ENCODE measurements at regions not wholly inside any gene's neighbourhood (a gene's known extent, or its start where the extent isn't known, plus 50 kb on each side); places are given as distances from the start of the nearest gene placed in this dataset.

GRCh38 chr6:3636060-3636459, 115.5 kb downstream of the PXDC1 start:
- H3K36me3 ChIP-seq = no peaks in the 10 kb centered on the region
- no peak overlapping the region for H3K4me3 ChIP-seq
- intact Hi-C loops (cut with DNase I) = no loop called here
- TF ChIP-seq POLR2A (IDR thresholded peaks at IDR 0.05) = no peak
- no peak for TF ChIP-seq POLR2AphosphoS5 (IDR thresholded peaks at IDR 0.05)
- no peak for TF ChIP-seq CTCF (IDR thresholded peaks at IDR 0.05)
- no peaks in the 10 kb centered on the region for H3K27me3 ChIP-seq (replicated peaks; ENCODE audit: insufficient read depth)
- no peaks in the 10 kb centered on the region for H3K4me1 ChIP-seq (replicated peaks)
- no peaks in the 10 kb centered on the region for H3K9me3 ChIP-seq
- no peak for DNase-seq (ENCODE audit: low spot score)
- 82% methylated on average over 8 of the region's 8 CpGs for WGBS
- H3K27ac ChIP-seq = no peak overlapping the region

GRCh38 chr6:3635482-3635881, 116.0 kb downstream of the PXDC1 start:
- WGBS = 71% methylated on average over 4 of the region's 4 CpGs
- intact Hi-C loops (cut with DNase I) = no loop called here
- Histone ChIP-seq H3K4me3 (no peak overlapping the region), H3K36me3 (no peaks in the 10 kb centered on the region), H3K4me1 (replicated peaks) (no peaks in the 10 kb centered on the region), H3K9me3 (no peaks in the 10 kb centered on the region), H3K27me3 (replicated peaks; ENCODE audit: insufficient read depth) (no peaks in the 10 kb centered on the region), H3K27ac (no peak overlapping the region)
- TF ChIP-seq POLR2AphosphoS5 (IDR thresholded peaks at IDR 0.05) = no peak
- no peak for TF ChIP-seq POLR2A (IDR thresholded peaks at IDR 0.05)
- no peak for TF ChIP-seq CTCF (IDR thresholded peaks at IDR 0.05)
- DNase-seq (ENCODE audit: low spot score) = no peak

GRCh38 chr6:3634280-3634816, 117.2 kb downstream of the PXDC1 start:
- 89% methylated on average over 5 of the region's 5 CpGs for WGBS
- H3K27me3 ChIP-seq (replicated peaks; ENCODE audit: insufficient read depth) = no peaks in the 10 kb centered on the region
- no peaks in the 10 kb centered on the region for H3K9me3 ChIP-seq
- intact Hi-C loops (cut with DNase I) = no loop called here
- no peaks in the 10 kb centered on the region for H3K36me3 ChIP-seq
- H3K4me3 ChIP-seq = no peak overlapping the region
- H3K27ac ChIP-seq = no peak overlapping the region
- DNase-seq (ENCODE audit: low spot score) = no peak
- TF ChIP-seq POLR2AphosphoS5 (IDR thresholded peaks at IDR 0.05) = no peak
- TF ChIP-seq POLR2A (IDR thresholded peaks at IDR 0.05) = no peak
- TF ChIP-seq CTCF (IDR thresholded peaks at IDR 0.05) = no peak
- H3K4me1 ChIP-seq (replicated peaks) = no peaks in the 10 kb centered on the region

- H3K9me3 ChIP-seq = no peaks in the 10 kb centered on the region
- intact Hi-C loops (cut with DNase I) = no loop called here
- no peak for DNase-seq (ENCODE audit: low spot score)
- no peaks in the 10 kb centered on the region for H3K36me3 ChIP-seq
- no peak overlapping the region for H3K27ac ChIP-seq
- WGBS = 91% methylated on average over 5 of the region's 5 CpGs
- no peaks in the 10 kb centered on the region for H3K4me1 ChIP-seq (replicated peaks)
- no peak overlapping the region for H3K4me3 ChIP-seq
- TF ChIP-seq POLR2AphosphoS5 (IDR thresholded peaks at IDR 0.05) (no peak), CTCF (IDR thresholded peaks at IDR 0.05) (no peak), POLR2A (IDR thresholded peaks at IDR 0.05) (no peak)
- no peaks in the 10 kb centered on the region for H3K27me3 ChIP-seq (replicated peaks; ENCODE audit: insufficient read depth)
These were observed 117.8 kb downstream of the PXDC1 start for GRCh38 chr6:3633711-3634110.

GRCh38 chr6:3631877-3632276, 119.6 kb downstream of the PXDC1 start:
- WGBS = 94% methylated on average over 7 of the region's 7 CpGs
- no peaks in the 10 kb centered on the region for H3K27me3 ChIP-seq (replicated peaks; ENCODE audit: insufficient read depth)
- intact Hi-C loops (cut with DNase I) = no loop called here
- no peaks in the 10 kb centered on the region for H3K9me3 ChIP-seq
- TF ChIP-seq POLR2A (IDR thresholded peaks at IDR 0.05) (no peak), POLR2AphosphoS5 (IDR thresholded peaks at IDR 0.05) (no peak), CTCF (IDR thresholded peaks at IDR 0.05) (no peak)
- no peaks in the 10 kb centered on the region for H3K4me1 ChIP-seq (replicated peaks)
- no peak overlapping the region for H3K4me3 ChIP-seq
- DNase-seq (ENCODE audit: low spot score) = no peak
- H3K27ac ChIP-seq = no peak overlapping the region
- no peaks in the 10 kb centered on the region for H3K36me3 ChIP-seq

Measured in prostate gland (tissue), 2 donors.